HG02642 (cell line): ENCODE measurements at regions not wholly inside any gene's neighbourhood (a gene's known extent, or its start where the extent isn't known, plus 50 kb on each side); places are given as distances from the start of the nearest gene placed in this dataset.
"Not testable (repeated sequence)": the region's sequence is repeated elsewhere in the genome, so short reads cannot be mapped to it uniquely, and the experiment has no call there.

ENCODE experiments used
- ATAC-seq: cut with Tn5 transposase; IDR thresholded peaks from one replicate; pipeline ENCODE4 v1.9.1; 2021; ENCODE audit warnings: mild to moderate bottlenecking; ENCODE audit not compliant: unreplicated experiment, poor library complexity

DNA sequence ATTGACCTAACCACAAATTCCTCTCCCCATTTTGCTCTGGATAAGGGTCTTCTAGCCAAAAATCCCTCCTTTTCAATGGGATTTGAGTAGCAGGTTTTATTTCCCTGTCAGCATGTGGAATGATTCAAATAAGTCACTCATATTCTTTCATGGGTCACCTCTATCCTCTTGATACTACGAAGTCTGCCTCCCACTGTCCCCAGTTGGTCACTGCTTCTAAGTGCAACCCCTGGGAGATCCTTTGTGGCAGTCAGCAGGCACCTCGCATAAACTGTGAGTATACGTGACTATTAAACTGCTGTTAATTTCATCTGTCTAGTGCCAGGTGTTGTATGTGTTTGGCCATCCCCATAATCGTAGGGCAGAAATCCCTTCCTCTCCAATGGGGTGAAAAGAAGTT lies 1667.9 kb upstream of the PCDH7 start:
- ATAC-seq = no peak

DNA sequence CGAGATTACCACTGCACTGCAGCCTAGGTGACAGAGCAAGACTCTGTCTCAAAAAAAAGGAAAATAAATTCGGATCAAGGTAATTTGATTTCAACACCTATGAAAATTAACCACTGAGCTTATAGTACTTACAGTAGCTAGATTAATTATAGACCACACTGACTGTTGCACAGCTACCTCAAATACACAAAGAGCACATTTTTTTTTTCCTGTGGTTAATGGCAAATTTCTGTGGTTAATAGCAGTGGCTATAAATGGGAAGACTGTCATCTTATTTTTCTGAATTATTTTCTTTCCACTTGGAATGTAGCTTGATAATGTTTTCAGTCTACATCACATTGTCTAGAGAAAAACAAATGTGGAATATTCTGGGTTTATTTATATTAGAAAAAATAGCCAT lies 1661.6 kb upstream of the PCDH7 start:
- no peak for ATAC-seq

DNA sequence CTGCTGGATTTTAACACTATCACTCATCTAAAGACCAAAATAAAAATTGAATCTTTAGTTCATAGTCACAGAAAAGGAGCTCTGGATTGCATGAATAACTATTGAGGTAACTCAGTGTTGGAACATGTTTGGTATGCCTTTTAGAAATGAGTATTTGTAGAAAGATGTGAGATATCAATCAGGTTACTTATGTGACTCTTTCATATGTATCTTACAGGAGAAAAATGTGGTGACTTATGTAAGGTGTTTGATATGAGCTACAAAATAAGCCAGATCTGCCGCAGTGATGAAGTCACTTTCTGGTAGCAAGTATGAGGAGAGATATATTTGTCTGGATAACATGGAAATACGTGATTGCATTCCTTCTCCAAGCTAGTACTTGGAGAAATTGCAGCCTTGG lies 1653.3 kb upstream of the PCDH7 start:
- no peak for ATAC-seq

DNA sequence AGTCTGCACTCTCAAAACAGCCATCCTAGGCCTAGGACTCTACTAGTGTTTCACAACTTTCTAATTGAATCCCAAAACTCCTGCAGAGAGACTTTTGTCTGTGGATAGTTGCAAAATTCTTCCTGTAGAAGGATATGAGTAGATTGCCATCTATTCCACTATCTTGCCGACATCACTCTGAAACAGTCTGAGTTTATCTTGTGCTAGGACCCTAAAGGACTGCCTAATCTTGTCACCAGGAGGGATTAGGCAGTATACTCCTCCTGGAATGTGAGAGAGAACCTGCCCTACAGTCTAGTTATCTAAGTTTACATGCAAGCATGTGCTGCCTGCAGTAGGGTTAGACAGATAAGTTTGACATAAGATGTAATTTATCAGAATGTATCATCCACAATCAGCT lies 1646.6 kb upstream of the PCDH7 start:
- ATAC-seq = no peak

DNA sequence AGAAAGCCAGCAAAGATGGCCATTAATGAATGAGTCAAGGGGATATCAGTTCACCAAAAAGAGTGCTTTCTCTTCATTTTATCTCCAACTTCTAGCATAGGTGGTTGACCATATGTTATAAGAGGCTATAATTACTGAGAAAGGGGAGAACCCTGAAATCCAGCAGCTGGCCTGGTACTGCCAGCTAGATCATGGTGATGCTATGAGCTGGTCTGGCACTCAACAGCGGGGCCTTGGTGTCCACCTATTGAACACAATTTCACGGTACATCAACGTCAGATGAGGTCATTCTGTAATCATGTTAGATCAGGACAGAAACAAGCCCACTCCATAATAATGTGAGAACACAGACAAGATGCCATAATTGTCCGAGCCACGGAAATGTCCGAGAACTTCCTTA lies 1644.8 kb upstream of the PCDH7 start:
- ATAC-seq = no peak

DNA sequence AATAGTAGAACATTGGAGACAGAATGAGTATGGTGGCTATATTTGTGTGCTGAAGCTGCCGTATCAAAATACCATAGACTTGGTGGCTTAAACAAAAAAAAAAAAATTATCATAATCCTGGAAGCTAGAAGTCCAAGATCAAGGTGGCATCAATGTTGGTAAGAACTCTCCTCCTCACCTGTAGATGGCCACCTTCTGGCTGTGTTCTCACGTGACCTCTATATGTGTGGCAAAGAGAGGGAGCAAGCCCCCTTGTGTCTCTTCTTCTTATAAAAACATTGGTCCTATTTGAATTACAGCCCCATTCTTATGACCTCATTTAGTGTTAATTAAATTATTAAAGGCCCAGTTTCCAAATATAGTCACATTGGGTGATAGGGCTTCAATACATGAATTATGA lies 1640.9 kb upstream of the PCDH7 start:
- ATAC-seq = no peak

DNA sequence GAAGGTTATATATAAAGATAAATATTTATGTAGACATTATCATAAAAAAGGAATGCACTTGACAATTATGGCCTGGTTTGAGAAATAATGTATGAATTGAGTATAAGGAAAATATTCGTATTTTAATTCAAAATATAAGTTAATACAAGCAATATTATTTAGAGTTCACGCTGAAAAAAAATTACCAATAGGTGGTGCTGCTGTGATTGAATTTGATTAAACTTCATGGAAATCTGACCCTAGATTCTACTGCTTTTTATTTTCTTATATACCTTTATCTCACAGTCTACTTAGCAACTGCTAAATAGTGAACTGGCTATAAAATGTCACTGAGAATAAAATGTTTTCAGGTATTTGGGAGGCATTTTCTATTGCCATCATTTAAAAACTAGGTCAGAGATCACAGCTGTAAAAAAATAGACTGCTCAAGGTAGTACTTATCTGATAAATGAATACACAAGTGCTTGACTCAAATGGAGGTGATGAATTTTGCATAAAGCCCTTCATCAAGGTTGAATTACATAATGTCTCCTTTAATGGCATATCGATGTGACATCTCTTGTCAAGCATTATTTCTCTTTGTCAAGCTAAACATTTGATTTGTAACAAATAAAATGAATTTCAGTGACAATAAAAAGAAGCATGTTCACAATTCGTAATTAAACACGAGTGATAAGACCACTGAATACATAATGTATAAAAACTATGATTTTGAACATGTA lies 1638.8 kb upstream of the PCDH7 start:
- ATAC-seq = no peak

DNA sequence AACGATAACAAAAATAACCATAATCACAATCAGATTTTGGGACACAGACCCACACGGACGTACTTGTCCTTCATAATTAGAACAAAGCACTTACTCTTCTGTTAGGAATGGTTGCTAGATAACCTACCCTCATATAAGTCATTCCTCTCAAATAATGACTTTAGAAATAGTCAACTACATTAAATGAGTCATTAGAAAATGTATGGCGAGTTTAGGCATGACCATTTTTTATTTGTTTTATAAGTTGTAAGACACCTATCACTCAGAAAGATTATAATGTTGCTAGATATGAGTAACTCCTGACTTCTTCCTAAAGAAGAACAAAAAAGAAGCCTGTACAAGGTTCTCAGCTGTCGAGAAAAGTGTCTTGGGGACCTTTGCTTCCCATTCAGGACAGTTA lies 1637.5 kb upstream of the PCDH7 start:
- no peak for ATAC-seq

DNA sequence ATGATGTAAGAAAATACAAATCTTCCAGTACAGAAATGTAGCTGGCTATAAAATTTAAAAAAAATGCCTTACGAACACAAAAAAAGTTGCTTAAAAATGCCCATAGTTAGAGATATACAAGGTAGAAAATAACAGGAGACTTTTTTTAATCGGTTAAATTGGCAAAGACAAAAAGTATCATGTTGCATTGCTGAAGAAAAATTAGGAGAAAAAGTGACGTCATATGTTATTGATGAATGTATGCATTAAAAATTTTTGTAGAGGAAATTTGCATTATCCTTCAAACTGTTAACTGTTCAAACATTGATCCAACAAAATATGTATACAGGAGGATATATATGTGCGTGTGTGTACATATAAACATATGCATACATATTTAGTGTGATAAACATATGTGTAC lies 1634.4 kb upstream of the PCDH7 start:
- no peak for ATAC-seq

DNA sequence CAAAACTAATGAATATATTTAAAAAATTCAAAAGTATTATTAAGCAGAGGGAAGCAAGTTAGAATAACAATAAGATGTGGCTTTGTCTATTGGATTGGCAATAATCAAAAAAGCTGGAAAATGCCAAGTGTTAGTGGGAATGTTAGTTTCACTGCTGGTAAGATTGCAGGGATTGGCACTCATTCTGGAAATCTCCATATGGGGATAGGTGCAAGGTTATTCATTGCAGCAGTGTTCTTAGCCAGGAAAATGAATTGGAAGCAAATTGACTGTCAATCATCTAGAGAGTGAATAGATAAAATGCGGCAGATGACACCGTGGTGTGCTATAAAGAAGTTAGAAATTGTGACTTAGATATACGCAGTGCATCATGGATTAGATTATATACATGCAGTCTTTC lies 1615.5 kb upstream of the PCDH7 start:
- ATAC-seq = no peak

DNA sequence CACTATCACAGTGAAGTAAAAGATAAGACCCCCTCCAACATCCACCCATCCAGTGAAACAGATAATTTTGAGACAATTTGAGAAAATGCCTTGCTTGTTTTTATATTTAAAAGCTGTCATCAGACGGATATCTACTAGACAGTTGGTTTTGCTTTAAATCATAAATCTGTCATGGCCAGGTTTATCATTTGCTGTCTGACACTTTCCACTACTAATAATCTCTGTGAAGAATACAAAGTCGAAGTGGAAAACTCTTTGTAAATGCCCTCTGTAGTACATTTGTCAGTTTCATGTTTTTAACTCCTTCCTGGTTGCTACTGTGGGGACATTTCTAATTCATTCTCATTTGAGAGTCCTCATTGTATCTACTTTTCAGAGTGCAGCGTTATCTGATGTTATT lies 1606.2 kb upstream of the PCDH7 start:
- no peak for ATAC-seq

DNA sequence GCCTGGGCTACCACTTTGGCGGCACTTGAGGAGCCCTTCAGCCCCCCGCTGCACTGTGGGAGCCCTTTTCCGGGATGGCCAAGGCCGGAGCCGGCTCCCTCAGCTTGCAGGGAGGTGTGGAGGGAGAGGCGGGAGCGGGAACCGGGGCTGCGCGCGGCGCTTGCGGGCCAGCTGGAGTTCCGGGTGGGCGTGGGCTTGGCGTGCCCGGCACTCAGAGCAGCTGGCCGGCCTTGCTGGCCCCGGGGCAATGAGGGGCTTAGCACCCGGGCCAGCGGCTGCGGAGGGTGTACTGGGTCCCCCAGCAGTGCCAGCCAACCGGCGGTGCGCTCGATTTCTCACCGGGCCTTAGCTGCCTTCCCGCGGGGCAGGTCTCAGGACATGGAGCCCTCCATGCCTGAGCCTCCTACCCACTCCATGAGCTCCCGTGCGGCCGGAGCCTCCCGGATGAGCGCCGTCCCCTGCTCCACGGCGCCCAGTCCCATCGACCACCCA lies 1602.9 kb upstream of the PCDH7 start:
- ATAC-seq = not testable (repeated sequence)

DNA sequence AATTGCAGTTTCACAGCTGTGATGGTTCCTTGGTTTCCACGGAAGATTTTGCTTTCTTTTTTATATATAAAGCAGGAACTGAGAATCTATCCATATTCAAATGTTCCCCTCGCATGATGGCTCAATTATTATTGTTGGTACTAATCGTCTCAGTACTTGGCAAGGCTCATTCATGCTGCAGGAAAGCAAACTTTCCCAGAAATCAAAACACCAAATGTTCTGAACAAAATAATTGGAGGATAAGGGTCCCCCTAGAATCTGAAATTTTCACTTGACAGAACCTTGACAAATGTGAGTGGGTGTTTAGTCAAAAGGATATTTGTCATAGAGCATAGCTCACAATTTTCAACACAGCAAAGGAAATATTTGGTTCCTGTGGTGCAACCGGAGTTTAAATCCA lies 1598.6 kb upstream of the PCDH7 start:
- ATAC-seq = no peak

DNA sequence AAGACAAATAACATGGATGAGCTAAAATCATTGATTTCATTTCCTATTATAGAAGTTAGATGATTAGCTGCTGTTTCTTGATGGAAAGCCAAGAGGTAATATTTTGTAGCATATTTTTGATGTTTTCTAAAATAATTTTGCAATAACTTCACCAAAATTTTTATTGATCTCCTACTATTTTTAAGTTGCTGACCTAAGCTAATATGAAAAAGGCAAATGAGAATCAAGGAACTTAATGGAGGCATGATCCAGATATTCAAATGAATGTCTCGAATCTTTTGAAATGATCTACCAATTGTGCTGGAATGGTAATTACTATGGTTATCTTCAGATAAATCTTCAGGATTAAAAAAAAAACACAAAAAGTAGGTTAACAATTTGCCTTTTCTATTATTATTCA lies 1591.4 kb upstream of the PCDH7 start:
- no peak for ATAC-seq

DNA sequence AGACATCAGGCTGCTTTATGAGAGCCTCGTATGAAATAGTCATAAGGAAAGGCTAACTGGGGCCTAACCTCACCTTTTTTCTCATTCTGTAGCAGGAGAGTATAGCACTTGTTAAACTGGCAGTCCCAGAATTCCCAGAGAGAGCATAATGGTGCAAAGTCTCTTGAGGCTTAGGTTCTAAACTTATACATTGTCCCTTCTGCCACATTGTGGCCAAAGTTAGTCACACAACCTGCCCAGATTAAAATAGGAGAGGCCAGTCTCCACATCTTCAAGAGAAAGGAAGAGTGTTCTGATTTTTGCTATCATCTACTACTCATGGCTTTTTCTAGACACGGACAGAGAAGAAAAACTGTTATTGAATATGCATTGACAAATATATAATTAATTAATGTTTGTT lies 1588.9 kb upstream of the PCDH7 start:
- ATAC-seq = no peak

DNA sequence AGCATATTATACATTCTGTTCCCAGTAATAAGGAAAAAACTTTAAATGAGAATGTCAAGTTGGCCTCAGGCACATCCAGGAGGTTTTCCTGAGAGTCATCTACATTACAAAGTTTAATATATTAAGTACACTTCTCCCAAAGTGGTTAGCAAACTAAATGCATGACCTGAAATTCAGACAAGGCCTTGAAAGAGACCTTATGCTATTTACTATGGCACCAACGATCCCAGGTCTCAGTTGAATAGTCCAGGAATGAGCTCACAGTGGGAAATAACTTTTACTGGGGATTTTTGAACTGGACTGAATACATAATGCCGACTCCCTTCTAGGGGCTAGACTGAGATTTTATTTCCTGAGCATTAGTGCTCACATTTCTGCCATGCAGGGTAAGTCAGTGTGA lies 1577.5 kb upstream of the PCDH7 start:
- ATAC-seq = no peak

DNA sequence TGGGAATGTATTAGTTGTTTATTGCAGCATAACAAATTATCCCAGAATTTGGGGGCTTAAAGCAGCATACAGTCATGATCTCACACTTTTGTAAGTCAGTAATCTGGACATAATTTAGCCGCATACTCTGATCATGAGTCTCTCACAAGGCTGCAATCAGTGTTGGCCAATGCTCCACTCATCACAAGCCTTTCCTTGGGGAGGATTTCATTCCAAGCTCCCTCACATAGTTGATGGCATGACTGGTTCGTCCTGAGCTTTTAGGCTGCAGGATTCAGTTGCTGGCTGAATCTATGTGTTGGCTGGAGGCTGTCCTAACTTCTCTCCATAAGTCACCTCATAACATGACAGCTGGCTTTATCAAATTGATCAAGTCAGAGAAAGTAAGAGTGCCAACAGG lies 1568.6 kb upstream of the PCDH7 start:
- ATAC-seq = no peak

DNA sequence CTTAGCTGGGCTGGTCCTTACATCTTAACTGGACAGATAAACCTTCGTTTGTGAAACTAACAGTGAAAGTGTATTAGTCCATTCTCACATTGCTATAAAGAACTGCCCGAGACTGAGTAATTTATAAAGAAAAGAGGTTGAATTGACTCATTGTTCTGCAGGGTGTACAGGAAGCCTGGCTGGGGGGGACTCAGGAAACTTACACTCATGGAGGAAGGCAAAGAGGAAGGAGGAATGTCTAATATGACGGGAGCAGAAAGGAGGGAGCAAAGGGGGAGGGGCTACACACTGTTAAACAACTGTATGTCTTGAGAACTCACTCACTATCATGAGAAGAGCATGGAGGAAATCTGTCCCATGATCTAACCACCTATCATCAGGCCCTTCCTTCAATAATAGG lies 1566.5 kb upstream of the PCDH7 start:
- ATAC-seq = no peak

DNA sequence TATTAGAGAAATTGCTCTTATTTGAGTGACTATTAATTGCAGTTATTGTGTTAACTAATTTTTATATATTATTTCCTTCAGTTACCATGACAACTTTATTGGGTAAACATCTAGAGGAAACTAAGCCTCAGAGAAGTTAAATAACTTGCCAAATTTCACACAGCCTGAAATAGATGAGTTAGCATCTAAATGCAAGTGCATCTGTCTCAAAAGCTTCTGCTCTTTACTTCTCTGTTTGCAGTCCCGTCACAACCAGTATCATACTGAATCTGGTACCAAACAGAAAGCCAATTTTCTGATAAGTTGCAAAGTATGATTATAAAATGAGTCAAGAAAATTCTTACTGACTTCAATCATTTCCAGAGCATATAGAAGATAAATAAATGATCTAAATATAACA lies 1544.9 kb upstream of the PCDH7 start:
- no peak for ATAC-seq

DNA sequence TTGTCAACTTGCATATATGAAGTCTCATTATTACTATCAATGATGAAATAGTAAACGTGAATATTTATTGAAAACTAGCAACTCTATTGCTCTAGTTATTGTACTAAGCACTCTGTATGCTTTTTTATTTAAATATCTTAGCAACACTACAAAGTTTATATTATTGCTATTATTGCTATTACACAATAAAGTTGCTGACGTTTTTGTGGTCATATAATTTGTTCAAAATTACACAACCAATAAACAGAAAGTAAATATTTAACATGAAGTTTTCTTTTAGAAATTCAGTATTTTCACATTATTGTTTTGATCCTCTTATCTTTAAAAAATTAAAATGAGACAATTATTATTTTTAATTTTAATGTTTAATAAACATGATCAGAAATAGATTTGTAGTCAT lies 1521.1 kb upstream of the PCDH7 start:
- ATAC-seq = no peak

DNA sequence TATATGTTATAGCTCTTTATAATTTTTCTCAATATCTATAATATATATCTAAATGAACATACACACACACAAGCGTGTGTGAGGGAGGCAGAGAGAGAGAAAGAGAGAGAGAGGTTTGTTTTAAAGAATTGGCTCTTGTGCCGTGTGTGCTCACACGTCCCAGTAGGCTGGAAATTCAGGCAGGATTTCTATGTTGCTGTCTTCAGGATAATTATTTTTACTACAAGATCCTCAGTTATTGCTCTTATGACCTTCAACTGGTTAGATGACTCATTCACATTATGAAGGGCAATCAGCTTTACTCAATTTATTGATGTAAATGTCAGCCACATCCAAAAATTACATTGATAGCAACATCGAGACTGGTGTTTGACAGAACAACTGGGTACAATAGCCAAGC lies 1520.7 kb upstream of the PCDH7 start:
- ATAC-seq = no peak

DNA sequence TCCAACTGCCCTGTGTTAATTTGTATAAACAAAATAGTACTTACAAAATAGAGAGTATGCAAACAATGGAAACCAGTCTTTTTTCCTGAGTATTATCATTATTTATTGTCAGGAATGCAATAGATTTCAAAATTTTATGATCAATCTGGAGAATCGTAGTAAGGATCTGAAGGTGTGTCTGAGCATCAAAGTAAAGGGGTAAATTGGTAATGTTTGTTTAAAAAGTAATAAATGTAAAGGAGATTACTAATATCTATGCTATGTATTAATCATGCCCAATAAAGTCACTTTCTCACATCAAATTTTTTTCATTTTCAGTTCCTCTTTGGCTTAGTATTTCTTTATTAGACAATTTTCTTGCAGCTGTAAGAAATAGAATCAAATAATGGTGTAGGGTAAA lies 1507.1 kb upstream of the PCDH7 start:
- ATAC-seq = no peak

DNA sequence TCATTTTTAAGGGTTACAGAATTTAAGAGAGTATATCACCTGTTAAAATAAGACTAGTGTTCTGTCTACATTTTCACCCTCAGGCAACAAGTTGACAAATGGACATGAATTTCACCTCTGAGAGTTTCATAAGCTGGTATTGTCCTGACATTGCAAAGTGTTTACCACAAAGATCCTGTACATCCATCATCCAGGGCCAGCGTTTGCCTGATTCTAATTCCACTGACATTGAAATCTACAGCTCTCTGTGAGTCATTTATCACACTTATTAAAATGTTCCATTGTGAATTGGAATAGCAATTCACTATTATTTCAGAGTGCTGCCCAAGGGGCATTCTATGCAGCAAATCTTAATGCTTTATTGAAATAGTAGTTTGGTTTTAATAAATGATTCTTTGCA lies 1499.4 kb upstream of the PCDH7 start:
- ATAC-seq = no peak
